ENCODE measurements at regions not wholly inside any gene's neighbourhood (a gene's known extent, or its start where the extent isn't known, plus 50 kb on each side); places are given as distances from the start of the nearest gene placed in this dataset.

DNA sequence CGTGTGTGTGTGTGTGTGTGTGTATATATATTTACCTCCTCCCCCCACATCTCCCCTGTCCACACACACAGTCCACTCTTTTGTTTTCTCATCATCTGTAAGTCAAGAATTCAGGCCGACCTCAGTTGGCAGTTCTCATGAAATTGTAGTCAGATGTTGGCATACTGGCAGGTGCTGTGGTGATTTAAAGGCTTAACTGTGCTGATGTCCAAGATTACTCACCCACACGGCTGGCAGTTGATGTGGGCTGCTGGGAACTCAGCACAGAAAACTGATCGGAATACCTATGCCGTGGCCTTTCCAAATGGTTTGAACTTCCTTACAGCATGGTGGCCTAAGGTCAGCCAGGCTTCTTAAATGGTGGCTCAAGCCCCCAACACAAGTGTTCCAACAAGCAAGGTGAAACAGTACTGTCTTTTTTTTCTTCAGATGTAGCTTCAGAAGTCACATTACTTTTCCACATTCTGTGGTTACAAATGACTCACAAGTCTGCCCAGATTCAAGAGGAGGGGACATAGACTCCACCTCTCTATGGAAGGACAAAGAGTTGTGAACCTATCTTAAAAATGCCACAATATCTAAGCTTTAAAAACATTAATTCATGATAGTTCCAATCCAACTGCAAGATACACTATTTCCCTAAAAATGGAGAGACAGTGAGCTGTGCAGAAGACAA, 198.5 kb upstream of the HS3ST4 start:
- Histone ChIP-seq H3K27me3 (no peaks in the 10 kb centered on the region), H3K36me3 (no peaks in the 10 kb centered on the region), H3K9me3 (peaks cover under 1 to 7% of the 10 kb centered on the region in 2 donors), H3K4me1 (no peaks in the 10 kb centered on the region), H3K4me3 (no peak overlapping the region), H3K27ac (no peak overlapping the region)
- DNase-seq (ENCODE audit: low spot score in 2 of 2) = no peak
- TF ChIP-seq POLR2AphosphoS5 (IDR thresholded peaks at IDR 0.05) (no peak), CTCF (IDR thresholded peaks at IDR 0.05) (no peak), POLR2A (IDR thresholded peaks at IDR 0.05) (no peak)
- intact Hi-C loops (cut with DNase I; ENCODE audit: low total_unique reads) = no loop called here

- no peaks in the 10 kb centered on the region for H3K4me1 ChIP-seq
- no peaks in the 10 kb centered on the region for H3K27me3 ChIP-seq
- no peaks in the 10 kb centered on the region for H3K36me3 ChIP-seq
- no peak overlapping the region for H3K27ac ChIP-seq
- intact Hi-C loops (cut with DNase I; ENCODE audit: low total_unique reads) = no loop called here
- no peak overlapping the region for H3K4me3 ChIP-seq
- no peak for DNase-seq (ENCODE audit: low spot score in 2 of 2)
- peaks cover 9 to 11% of the 10 kb centered on the region in 2 donors for H3K9me3 ChIP-seq
- no peak for TF ChIP-seq POLR2AphosphoS5 (IDR thresholded peaks at IDR 0.05)
- TF ChIP-seq POLR2A (IDR thresholded peaks at IDR 0.05) = no peak
- TF ChIP-seq CTCF (IDR thresholded peaks at IDR 0.05) = no peak
These were observed 203.3 kb upstream of the HS3ST4 start for GRCh38 chr16:25488435-25488834.

- Histone ChIP-seq H3K4me1 (no peaks in the 10 kb centered on the region), H3K36me3 (no peaks in the 10 kb centered on the region), H3K27ac (no peak overlapping the region), H3K27me3 (no peaks in the 10 kb centered on the region), H3K4me3 (no peak overlapping the region), H3K9me3 (peaks cover 9 to 11% of the 10 kb centered on the region in 2 donors)
- intact Hi-C loops (cut with DNase I; ENCODE audit: low total_unique reads) = no loop called here
- DNase-seq (ENCODE audit: low spot score in 2 of 2) = no peak
- TF ChIP-seq CTCF (IDR thresholded peaks at IDR 0.05) (no peak), POLR2AphosphoS5 (IDR thresholded peaks at IDR 0.05) (no peak), POLR2A (IDR thresholded peaks at IDR 0.05) (no peak)
These were observed 203.9 kb upstream of the HS3ST4 start for GRCh38 chr16:25487888-25488287.

GRCh38 chr16:25481636-25482035, 210.1 kb upstream of the HS3ST4 start:
- Histone ChIP-seq H3K27ac (no peak overlapping the region), H3K4me1 (no peaks in the 10 kb centered on the region), H3K36me3 (no peaks in the 10 kb centered on the region), H3K4me3 (no peak overlapping the region), H3K27me3 (no peaks in the 10 kb centered on the region), H3K9me3 (no peaks in the 10 kb centered on the region)
- intact Hi-C loops (cut with DNase I; ENCODE audit: low total_unique reads) = no loop called here
- DNase-seq (ENCODE audit: low spot score in 2 of 2) = no peak
- TF ChIP-seq CTCF (IDR thresholded peaks at IDR 0.05) (no peak), POLR2AphosphoS5 (IDR thresholded peaks at IDR 0.05) (no peak), POLR2A (IDR thresholded peaks at IDR 0.05) (no peak)

DNA sequence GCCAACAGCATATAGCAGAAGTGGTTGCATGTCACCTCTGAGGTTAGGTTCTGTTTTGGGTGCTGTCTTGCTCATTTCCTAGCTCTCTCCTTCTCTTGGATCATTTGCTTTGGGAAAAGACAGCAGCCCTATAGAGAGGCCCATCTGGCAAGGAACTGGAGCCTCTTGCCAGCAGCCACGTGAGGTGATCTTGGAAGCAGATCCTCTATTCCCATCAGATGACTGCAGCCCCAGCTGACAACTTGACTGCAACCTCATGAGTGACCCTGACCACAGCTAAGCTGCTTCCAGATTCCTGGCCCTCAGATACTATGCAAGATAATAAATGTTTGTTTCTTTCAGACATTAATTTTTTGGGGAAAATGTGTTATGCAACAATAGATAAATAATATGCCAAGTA, 213.3 kb upstream of the HS3ST4 start:
- intact Hi-C loops (cut with DNase I; ENCODE audit: low total_unique reads) = no loop called here
- DNase-seq (ENCODE audit: low spot score in 2 of 2) = no peak
- Histone ChIP-seq H3K4me3 (no peak overlapping the region), H3K36me3 (no peaks in the 10 kb centered on the region), H3K27ac (no peak overlapping the region), H3K4me1 (no peaks in the 10 kb centered on the region), H3K27me3 (no peaks in the 10 kb centered on the region), H3K9me3 (no peaks in the 10 kb centered on the region)
- no peak for TF ChIP-seq POLR2AphosphoS5 (IDR thresholded peaks at IDR 0.05)
- no peak for TF ChIP-seq POLR2A (IDR thresholded peaks at IDR 0.05)
- TF ChIP-seq CTCF (IDR thresholded peaks at IDR 0.05) = no peak
